Stimulated activated CD4-positive, alpha-beta T cell treated with anti-CD3 and anti-CD28 coated beads, Interleukin-15, amount 100 ng/mL, for 48 hours (primary cell): ENCODE measurements at regions not wholly inside any gene's neighbourhood (a gene's known extent, or its start where the extent isn't known, plus 50 kb on each side); places are given as distances from the start of the nearest gene placed in this dataset.

Experiments
- DNase-seq, 2 donors: peaks; one replicate each; pipeline ENCODE4 v3.0.0-alpha.2; 2020; ENCODE audit warnings: low read depth in 2 of 2

DNA sequence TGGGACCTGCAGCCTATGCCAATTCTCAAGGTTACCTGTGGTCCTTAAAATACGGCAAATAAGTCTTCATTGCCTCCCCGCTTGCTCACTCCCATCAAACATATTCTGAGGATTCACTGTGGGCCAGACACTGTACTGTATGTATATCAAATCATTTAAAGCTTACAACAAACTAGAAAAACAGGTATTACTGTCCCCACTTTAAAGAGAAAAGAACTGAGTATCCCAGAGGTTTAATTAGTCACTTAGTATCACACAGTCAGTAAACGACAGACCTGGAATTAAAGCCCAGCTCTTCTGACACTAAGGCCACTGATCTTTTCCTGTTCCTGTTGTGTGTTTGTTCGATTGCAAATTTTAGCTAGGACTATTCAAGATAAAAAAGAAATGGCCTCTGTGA lies 248.2 kb downstream of the ACTL7B start:
- DNase-seq, result no peak

DNA sequence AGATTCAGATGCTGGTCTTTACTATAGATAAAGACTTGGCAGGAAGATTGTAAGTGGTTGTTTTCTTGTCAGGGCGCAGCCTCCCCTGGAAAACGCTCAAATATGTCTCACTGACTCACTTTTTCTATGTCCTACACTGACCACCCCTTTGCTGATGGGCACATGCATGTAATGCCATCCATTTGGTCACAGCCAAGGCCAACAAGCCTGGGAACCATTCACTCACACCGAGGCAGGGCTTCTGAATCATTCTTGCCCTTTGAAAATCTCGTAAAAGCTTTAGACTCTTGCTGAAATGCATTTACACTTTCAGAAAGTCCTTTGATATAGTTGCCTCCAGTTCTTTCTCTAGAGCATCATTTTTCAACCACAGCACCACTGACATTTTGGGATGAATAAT lies 249.4 kb downstream of the ACTL7B start:
- DNase-seq, result no peak

DNA sequence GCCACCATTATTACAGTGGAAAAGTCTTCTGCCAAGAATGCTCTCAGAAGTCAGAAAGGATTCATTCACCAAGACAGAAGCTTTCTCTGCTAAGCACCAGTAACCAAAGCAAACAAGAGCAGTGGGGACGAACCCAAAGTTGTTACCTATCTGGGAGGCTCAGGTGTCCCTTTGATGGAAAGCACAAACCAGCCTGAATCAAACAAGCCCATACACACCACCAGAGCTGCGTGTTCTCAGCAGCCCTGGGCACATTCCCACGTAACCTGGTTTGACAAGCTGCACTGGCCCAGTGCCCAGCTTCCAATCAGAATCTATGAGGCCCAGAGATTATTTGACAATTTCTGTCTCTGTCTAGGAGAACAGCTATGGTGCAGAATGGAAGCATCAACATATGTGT lies 252.6 kb downstream of the ACTL7B start:
- no peak for DNase-seq

DNA sequence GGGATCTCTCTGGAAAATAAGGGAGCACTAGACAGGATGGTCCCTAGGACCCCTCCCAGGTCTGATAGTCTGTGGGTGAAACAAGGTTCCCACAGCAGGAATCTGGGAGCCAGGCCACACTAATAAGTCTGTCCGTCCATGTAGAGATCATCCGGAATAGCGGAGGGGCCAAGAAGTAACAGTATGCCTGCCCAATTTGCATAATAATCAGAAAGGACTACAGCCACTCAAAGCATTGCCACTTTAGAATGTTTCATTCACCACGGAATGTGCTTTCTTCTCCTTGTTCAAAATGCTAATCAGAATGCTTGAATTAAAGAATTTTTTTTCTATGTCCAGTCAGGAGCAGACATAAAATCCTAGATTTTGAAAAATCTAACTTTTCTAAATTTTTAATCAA lies 254.9 kb downstream of the ACTL7B start:
- DNase-seq, result no peak

DNA sequence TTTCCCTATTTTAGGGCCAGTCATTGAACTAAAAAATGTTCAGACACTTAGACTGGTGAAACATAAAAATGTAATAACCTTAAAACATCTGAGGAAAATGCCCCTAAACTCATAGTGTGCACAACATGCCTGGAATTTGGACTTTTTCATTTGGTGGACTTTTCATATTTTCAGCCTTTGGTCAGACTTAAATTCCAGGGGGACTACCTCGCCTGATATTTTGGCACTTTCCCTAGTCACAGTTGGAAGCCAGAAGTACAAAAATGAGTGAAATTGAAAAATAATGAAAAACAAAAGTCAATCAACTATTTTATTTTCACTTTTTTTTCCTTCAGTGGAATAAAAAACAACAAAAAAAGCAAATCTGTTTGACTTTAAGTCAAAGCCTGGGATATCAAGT lies 256.2 kb downstream of the ACTL7B start:
- no peak for DNase-seq

DNA sequence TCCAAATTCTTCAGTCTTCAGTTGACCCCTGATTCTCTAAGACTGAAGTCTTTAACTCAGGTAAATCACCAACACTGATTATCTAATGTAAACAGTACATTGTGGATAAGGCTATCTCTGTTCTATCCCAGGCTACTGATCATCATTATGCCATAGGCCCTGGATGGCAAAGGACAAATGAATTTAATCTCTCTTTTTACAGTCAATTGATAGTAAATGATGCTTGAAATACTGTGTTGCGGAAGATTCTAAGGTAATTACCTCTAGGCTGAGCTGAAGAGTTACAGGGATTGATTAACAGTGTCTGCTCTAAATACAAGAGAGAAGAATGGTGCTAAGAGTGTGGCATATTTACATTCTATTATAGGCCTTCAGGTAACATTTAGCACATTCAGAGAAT lies 264.7 kb downstream of the ACTL7B start:
- DNase-seq, result no peak

DNA sequence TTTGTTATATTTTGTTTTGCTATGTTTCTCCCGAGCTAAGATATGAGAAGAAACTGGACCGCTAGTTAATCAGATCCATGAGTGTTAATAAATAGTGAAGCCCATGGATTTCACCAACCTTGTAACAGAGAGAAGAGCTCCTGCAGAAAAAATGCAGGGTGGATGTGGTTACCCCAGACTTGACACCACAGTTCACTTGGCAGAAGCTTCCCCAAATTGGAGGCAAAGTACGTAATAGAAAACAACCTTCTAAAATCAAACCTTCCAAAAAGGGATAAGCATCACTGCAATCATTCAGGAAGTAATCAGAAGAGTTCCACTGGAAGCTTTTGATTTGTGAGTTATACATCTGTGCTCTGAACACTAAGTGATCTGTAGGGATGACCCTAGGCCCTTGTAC lies 267.5 kb downstream of the ACTL7B start:
- no peak for DNase-seq

DNA sequence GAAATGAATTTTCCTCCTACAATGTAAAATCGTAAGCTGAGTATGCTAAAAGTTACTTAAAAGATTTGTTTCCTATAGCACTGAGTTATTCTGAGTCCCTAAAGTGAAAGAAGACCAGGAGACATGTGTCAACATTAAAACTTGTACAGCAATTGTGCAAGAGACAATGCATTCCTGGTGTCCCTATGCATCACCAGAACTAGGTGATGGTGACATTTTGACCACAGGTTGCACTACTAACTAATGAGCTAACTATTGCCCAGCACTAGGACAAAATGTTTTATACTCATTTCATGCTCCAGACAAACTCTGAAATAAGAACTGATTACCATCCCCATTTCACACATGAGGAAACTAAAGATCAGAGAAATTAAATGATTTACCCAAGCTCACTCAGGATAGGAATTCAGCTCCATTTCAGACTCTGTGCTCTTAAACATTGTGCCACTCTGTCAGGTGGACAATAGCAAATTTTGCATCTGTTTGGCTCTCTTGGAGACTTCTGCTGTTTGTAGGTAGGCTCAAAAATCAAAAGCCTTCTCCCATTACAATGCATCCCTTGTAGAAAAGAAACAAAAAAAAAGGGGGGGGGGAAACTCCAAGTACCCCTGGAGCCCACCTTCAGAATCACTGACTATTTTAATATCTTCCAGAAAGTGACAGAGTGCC lies 269.2 kb downstream of the ACTL7B start:
- DNase-seq, result no peak

DNA sequence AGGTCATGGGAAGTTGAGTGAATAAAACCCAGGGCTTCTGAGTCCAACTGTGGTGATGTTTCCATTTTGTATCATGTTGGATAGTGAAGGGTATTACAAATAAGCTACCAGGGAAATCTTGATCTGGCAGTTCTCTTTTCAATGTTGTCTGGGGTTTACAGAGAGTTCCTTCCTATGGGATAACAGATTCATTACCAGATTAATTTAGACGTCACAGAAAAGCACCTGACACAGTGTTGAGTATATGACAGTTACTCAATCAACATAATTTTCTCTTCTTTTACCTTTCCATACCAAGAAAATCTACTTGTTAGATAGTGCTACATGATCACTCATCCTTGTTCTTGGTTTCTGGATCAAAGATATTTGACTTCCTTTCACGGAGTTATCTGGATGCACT lies 270.9 kb downstream of the ACTL7B start:
- no peak for DNase-seq

DNA sequence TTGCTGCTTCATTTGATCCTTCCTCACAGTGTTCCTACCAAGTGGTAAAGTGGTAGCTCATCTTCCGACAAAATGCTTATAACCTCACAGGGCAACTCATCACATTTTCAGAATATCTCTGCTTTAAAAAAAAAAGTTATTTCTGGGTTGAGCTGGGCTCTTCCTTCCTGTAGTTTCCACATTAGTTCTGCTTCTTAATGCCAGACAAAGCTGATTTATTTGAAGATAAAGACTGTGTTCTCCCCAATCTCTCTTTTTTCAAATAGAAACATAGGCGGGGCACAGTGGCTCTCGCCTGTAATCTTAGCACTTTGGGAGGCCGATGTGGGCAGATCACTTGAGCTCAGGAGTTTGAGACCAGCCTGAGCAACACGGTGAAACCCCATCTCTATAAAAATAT lies 273.1 kb downstream of the ACTL7B start:
- DNase-seq, result no peak

DNA sequence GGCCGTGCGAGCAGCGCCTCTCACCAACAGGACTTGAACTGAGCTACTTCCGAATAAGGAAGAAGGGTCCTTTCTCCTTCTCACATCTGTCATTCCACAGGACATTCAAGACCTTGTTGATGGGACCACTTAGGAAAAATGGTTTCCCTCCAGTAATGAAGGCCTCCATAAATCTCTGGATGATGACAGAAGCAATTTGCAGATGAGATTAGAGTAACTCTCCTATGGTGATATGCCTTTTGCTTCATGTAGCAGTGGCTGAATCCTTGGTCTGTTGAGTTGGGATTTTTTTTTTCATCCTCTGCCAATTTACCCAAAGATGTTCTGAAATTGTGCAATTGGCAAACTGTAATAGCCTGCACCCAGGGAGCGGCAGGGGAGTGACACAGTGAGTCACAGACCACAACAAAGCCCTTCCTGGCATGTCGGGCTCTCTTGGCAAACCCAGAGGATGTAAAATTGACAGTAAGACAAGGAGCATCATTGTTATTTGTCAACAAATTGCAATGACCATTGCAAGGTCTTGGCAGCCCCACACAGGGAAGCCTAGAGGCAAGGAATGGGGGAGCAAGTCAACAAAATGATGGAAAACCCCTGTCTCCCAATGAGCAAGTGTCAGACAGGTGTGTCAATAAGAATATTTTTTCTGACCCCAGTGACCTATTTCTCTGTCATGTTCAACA lies 275.9 kb downstream of the ACTL7B start:
- no peak for DNase-seq

DNA sequence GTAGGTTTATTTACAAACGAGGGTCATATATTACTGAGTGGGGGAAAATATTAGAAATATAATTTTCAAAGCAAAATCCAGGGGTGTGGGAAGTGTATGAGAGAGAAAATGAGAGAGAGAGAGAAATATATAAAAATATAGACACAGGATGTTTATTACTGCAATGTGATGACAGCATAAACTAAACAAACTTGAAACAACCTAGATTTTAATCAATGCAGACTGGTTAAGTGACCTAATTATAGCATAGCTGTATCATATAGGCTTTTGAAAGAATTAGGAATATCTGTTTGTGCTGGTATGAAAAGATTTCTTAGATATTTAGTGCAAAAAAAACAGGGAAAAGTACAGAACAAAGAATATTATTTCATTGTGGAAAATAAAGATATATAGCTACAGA lies 280.5 kb downstream of the ACTL7B start:
- DNase-seq, result no peak

DNA sequence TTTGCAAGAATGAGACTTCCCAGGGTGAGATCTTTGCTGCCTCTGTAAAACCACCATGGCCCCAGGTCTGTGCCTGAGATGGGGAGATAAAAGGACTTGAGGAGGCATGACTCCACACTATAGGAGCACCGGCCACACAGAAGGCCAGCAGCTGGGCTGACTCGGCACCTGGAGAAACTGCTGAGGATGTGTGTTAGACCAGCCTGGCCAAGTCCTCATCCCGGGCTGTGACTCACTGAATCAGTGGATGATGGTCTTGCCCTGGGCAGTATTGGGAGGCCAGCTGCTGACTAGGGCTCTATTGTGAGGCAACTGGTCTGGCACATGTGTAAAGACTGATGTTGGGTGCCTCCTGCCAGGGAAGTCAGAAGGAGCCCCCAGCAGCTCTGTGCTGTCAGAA lies 286.2 kb downstream of the ACTL7B start:
- no peak for DNase-seq

DNA sequence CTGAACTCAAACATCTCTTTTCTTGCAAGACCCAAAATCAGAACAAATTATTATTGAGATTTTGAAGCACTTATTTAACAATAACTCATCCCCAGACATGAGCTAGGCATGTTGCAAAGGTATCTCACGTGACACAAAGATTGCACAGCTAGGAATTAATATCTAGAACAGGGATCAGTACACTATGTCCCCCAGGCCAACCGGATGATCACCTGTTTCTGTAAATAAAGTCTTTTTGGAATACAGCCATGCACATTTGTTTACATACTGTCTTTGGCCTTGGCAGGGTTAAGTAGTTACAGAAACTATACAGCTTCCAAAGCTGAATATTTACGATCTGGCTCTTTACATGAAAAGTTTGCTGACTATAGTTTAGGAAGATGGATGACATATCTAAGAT lies 287.7 kb downstream of the ACTL7B start:
- no peak for DNase-seq

DNA sequence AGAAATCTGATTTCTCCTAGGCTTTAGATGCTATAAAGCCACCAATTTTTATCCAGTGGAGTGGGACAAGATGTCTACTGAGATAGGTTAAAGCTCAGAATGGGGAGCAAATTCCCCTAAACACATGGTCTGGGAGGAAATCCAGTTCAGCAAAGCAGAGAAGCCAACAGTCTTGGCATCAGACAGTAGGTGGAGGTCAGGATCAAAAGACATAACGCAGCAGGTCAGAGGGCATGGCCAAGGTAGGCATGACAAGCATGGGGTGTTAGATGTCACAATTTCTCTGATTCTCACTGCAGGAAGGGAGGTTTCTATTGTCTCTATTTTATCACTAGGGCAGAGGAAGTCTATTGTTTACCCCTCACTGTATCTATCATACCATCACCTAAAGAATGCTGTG lies 288.2 kb downstream of the ACTL7B start:
- DNase-seq, result no peak

DNA sequence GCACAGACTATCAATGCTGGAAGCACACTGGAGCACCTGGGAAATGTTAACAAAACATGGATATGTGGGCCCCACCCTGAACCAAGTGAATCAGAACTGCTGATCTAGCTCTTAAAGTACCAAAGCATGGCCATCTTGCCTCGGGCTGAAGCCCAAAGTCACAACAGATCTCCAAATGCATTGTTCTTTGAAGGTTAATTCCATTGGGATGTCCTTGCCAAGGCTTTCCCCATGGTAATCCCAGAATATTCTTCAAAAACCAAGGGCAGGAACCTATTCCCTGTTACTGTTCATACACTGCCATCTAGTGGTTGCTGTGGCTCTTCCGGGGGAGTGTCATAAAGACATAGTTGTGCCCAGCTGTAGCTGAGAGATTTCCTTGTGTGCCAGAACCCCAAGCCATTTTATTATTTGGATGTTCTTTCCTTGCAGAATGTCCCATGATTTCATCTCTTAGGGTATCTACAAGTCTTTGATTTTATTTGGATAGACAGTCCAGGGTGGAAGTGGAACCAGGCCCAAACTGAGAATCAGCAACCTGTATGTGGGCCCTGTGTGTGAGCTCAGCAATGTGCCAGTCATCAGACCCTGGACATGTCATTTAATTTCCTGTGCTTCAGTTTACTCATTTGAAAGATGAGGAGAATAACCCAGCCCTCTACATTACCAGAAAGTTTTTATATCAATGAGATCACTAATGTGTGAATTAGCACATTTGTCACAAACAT lies 290.0 kb downstream of the ACTL7B start:
- no peak for DNase-seq

DNA sequence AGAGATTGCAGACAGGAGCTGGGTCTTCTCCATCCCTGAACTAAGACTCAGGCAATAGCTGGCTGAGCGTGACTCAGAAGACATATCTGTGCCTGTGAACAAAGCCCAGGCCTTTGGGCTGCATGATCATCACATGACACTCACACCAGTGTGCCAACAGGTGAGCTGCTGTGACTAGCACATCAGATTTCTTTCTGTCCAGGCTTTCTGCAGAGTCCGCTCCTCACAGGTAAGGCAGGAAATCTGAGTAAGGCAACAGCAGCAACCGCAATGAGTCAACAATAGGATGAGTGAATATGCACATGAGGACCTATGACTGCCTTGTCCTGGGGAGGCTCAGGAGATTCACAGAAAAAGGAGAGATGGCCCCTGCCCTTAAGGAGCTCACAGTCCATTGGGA lies 293.6 kb downstream of the ACTL7B start:
- DNase-seq, result no peak

DNA sequence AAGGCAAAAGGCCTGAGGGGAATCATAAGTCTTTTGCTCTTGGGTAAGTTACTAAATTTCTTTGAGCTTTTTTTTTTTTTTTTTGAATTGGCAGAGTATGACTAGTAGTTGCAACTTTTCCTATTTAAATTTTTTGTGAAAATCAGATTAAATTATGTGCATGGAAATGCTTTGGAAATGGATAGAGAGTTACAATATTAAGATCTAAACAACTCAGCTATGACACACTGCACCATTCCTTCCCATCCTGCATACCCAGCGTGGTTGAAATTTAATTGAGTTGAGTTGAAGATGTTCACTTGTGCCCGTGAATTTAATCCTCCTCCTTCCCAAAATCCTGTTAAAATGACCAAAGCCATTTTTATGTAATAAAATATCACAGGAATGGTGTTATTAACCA lies 296.4 kb downstream of the ACTL7B start:
- no peak for DNase-seq

DNA sequence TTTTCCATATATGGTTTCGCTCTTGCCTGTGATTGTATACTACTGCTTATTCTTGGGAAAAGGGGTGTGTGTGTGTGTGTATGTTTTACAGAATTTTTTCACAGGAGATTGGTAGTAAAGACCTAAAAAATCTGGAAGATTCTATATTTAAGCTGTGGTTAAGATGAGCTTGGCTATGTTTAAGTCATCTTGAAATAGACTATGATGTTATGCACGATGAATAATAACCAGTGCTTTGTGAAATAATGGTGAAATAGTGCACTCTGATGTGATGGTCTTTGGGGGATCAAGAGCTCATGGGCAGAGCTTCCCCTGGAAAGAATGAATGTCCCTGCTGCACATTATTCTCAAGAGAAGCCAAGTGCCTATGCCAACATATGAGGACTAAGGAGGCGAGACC lies 301.0 kb downstream of the ACTL7B start:
- no peak for DNase-seq

DNA sequence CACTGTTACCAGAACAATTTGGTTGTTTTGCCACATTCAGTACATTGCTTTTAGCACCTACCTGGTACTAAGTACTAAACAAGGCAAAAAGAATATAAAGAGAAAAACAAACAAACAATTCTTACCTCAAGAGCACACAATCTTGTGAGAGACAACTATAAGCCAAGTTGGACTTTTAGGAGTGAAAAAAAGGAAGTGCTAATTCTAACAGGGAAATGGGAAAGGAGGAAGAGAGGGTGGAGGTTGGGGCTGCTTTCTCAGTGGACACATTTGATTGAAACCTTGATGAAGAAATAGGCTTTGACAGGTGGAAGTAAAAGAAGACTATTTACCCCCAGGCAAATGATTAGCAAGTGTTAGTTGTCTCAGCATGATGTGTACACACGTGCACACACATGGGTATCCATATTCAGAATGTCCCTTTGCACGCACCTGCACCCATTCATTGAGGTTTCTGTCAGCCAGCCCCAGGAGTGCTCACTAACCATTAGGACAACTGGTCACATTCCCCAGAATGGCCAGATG lies 302.6 kb downstream of the ACTL7B start:
- no peak for DNase-seq

DNA sequence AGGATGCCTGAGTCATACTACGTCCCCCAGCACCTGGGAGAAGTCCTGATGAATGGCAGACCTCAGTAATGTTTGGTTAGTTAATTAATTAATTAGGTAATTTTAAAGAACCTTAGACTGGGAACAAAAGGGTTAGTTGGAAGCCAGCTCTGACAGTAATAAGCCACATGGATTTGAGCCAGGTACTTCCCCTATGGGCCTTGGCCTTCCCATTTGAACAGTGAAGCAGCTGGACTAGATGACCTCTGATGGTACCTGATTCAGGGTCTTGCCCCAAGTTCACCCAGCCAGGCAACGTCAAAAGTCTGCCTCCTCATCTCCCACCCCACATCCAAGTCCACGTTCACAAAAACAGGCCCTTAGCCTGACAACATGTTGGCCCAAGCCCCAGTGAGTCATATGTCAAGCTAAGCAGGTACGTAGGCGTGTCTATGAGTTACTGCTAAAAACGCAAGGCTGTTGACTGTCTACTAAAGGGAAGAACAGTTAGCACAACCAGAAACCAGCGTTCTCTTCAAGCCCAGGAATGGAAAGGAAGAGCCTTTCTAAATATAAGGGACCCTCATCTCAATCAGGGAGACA lies 303.2 kb downstream of the ACTL7B start:
- no peak for DNase-seq

DNA sequence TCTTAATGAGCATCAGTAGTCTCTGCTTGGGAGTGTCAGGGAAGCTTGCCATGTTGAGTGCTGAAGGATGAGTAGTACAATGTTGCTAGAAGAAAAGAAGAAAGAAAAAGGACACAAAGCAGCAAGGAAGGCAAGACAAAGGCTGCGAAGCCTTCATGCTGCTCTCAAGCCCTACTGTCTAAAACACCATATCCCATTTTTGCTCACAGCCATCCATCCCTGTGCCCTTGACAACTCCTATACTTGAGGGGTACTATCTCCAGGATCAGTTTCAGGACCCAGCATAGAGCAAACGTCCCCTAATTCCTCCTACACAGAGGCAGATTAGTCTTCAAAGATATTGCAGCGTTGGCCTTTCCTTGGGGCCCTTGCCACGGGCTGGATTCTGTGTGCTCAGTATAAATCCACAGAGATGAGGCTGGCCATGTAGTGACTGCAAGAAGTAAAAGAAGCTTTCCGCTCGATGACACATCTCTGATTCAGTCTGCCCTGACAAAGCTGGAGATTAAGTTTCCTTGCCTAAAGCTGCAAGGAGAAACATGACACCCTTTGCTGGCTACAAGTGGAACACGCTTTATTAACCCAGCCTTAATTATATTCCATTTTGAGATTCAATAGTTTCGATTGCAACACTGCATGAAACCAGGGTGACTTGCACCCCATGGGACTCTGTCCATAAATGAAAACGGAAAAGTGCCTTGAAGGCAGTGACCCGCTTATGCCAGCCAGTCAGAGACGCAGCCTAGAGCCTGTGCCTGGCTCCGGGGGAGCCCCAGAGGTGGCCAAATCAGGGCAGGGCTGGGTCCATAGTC lies 304.6 kb downstream of the ACTL7B start:
- DNase-seq, result no peak
